GM12874 (cell line): ENCODE measurements at regions not wholly inside any gene's neighbourhood (a gene's known extent, or its start where the extent isn't known, plus 50 kb on each side); places are given as distances from the start of the nearest gene placed in this dataset.

Source experiments
- TF ChIP-seq, protein P1 (sequence below): IDR thresholded peaks from 2 replicates; pipeline ENCODE4 v1.5.1; 2011; ENCODE audit warnings: low read depth, mild to moderate bottlenecking, control low read depth, low read length, moderate library complexity; ENCODE audit not compliant: insufficient read depth

DNA sequence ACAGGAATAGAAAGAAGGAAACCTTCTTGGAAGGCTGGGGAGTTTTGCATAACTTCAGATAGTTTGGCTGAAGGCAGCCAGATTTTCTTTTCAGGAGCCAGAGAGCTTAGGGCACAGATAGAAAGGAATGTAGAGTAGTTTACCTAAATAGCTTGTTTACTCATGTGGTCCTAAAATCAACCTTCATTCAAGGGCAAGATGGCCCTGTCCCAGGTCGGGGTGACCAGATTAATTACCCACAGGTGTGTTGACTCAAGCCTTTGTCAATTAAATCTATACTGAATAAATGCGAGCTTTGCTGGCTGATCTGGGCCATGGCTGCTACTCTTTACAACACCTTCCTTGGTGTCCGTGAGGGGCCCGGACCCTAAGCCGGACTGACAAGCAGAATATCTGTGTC lies 792.0 kb upstream of the MAN1A1 start:
- TF ChIP-seq, protein P1, sequence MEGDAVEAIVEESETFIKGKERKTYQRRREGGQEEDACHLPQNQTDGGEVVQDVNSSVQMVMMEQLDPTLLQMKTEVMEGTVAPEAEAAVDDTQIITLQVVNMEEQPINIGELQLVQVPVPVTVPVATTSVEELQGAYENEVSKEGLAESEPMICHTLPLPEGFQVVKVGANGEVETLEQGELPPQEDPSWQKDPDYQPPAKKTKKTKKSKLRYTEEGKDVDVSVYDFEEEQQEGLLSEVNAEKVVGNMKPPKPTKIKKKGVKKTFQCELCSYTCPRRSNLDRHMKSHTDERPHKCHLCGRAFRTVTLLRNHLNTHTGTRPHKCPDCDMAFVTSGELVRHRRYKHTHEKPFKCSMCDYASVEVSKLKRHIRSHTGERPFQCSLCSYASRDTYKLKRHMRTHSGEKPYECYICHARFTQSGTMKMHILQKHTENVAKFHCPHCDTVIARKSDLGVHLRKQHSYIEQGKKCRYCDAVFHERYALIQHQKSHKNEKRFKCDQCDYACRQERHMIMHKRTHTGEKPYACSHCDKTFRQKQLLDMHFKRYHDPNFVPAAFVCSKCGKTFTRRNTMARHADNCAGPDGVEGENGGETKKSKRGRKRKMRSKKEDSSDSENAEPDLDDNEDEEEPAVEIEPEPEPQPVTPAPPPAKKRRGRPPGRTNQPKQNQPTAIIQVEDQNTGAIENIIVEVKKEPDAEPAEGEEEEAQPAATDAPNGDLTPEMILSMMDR, result no peak

- TF ChIP-seq, protein P1, result no peak
Measured at GRCh38 chr6:120137492-120137891, 787.9 kb upstream of the MAN1A1 start.

DNA sequence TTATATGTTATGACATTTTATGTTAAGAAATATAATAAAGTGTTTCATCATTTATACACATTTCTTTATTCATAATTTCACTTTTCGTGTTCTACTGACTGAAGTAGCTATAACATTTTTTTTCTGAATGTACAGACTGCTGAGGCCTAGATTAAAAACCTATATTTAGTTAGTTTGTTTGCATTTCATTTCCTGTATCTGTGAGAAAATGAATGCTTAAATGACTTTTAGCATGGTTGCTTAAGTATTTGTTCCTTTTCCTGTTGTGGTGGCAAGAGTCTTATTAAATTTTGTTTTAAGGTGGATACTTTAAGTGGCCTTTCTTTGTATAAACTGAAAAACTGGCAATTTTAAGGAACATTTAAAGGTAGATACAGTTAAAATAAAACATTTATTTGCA lies 779.7 kb upstream of the MAN1A1 start:
- TF ChIP-seq, protein P1, result no peak

DNA sequence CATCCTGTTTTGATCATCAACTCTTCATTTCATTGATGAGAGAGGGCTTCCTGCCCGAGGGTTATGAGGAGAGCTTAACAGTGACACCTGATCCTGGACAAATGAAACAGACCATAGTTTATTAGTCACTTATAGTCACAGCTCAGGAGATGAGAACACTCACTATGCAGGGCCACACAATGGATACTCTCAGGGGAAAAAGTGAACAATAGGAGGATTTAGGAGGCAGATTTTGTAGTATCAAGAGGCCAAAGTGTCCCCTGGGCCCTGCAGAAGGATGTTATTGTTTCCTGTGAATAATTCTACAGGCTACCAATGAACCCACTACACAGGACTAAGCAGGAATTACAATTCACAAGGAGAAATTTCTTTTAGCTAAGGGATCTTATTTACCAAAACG lies 772.8 kb upstream of the MAN1A1 start:
- TF ChIP-seq, protein P1, result no peak

DNA sequence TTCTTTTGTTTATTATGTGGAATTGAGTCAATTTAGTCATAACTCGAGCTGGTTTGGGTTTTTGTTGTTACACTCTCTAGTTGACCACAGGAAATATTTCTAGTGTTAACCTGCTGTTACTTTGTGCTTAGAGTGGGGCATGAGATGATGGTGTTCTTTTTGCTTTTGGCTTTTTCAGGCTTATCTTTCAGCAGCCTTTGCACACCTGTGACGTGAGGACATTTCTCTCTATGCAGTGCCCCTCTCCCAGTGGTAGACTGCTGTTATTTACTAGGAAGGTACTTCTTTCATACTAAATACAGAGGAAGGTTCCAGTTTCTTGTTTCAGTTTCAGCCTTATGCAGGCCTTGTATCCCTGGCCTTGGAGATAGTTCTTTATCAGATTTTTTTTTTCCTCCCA lies 766.8 kb upstream of the MAN1A1 start:
- TF ChIP-seq, protein P1, result no peak

- TF ChIP-seq, protein P1, result no peak
Measured at GRCh38 chr6:120112980-120113379, 763.4 kb upstream of the MAN1A1 start.

DNA sequence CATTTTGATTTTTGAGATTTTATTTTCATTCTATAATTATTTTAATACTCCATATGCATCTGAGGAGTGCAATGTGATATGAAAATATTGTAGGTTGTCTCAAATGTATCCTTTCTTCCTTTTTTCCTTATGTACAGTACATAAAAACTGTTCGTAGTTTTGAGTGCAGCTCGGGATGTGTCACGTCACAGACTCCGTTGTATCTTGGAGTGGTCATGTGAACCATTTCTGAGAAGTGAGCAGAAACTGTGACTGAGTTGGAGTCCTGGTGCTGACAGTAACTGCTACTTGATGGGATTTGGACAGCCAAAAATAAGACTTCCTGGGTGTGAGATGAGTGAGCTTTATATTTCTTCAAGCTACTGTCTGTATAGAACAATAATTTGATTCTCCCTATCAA lies 761.4 kb upstream of the MAN1A1 start:
- TF ChIP-seq, protein P1, result no peak
